Sigmoid colon (tissue), 4 donors: ENCODE measurements at regions not wholly inside any gene's neighbourhood (a gene's known extent, or its start where the extent isn't known, plus 50 kb on each side); places are given as distances from the start of the nearest gene placed in this dataset.

ENCODE experiments used
- POLR2A ChIP-seq, 2 donors: fragments of 450-650 bp; IDR thresholded peaks; one replicate each; pipeline ENCODE4 v1.6.1; 2016; ENCODE audit warnings: antibody characterized with exemption in 2 of 2, mild to moderate bottlenecking in 2 of 2, moderate library complexity in 2 of 2
- POLR2AphosphoS5 ChIP-seq, 4 donors: sonication (generic); formaldehyde crosslinking; IDR thresholded peaks; one replicate each; pipeline ENCODE4 v1.6.1; 2017; ENCODE audit warnings: antibody characterized with exemption in 4 of 4
- TF ChIP-seq, protein P1 (sequence below), 4 experiments: fragments of 450-650 bp in 3 of 4; fragments of 200-600 bp in 1 of 4; IDR thresholded peaks; one replicate each; pipeline ENCODE4 v1.5.1; 2016 to 2019; ENCODE audit warnings: antibody characterized with exemption in 4 of 4, mild to moderate bottlenecking in 3 of 4, moderate library complexity in 2 of 4

DNA sequence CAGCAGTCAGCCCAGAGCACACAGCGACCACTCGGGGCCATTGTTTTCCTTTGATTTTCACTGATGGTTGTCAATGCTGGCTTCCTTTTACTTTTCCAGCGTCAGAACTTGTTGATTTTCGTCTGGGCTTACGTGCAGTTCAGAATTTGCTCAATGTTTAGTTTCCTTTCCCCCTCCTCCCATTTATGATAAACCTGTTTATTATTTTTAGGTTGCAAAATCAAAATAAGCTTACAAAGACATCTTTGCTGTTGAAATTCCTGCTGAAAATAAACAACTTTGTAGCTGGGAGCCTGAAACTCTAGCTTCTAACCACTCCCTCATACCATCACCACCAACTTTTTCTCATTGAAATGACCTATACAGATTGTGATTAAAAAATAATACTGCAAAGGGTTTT lies 83.1 kb upstream of the LYZL1 start:
- TF ChIP-seq, protein P1, sequence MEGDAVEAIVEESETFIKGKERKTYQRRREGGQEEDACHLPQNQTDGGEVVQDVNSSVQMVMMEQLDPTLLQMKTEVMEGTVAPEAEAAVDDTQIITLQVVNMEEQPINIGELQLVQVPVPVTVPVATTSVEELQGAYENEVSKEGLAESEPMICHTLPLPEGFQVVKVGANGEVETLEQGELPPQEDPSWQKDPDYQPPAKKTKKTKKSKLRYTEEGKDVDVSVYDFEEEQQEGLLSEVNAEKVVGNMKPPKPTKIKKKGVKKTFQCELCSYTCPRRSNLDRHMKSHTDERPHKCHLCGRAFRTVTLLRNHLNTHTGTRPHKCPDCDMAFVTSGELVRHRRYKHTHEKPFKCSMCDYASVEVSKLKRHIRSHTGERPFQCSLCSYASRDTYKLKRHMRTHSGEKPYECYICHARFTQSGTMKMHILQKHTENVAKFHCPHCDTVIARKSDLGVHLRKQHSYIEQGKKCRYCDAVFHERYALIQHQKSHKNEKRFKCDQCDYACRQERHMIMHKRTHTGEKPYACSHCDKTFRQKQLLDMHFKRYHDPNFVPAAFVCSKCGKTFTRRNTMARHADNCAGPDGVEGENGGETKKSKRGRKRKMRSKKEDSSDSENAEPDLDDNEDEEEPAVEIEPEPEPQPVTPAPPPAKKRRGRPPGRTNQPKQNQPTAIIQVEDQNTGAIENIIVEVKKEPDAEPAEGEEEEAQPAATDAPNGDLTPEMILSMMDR (IDR thresholded peaks at IDR 0.05), result no peak
- TF ChIP-seq POLR2A (IDR thresholded peaks at IDR 0.05) (no peak), POLR2AphosphoS5 (IDR thresholded peaks at IDR 0.05) (no peak)
